ENCODE measurements at regions not wholly inside any gene's neighbourhood (a gene's known extent, or its start where the extent isn't known, plus 50 kb on each side); places are given as distances from the start of the nearest gene placed in this dataset.
"Not testable (repeated sequence)": the region's sequence is repeated elsewhere in the genome, so short reads cannot be mapped to it uniquely, and the experiment has no call there.

- H2AFZ ChIP-seq (ENCODE audit: low read length); H3K36me3 ChIP-seq (ENCODE audit: insufficient read depth, low read length); H3K4me3 ChIP-seq (ENCODE audit: insufficient read depth, low read length); H4K20me1 ChIP-seq (ENCODE audit: insufficient read depth, low read length); H3K27ac ChIP-seq (ENCODE audit: low read depth, low read length); H3K9me3 ChIP-seq (ENCODE audit: low read depth, low read length); H3K27me3 ChIP-seq (ENCODE audit: insufficient read depth, low read length); H3K4me1 ChIP-seq (ENCODE audit: insufficient read depth, low read length); DNase-seq (ENCODE audit: insufficient read length, low spot score, missing footprints); H3K79me2 ChIP-seq (ENCODE audit: insufficient read depth, low read length); H3K4me2 ChIP-seq (ENCODE audit: insufficient read depth, low read length): not testable (repeated sequence)
These were observed 1490.8 kb downstream of the FOXD4L5 start for GRCh38 chr9:63794081-63794685.

DNA sequence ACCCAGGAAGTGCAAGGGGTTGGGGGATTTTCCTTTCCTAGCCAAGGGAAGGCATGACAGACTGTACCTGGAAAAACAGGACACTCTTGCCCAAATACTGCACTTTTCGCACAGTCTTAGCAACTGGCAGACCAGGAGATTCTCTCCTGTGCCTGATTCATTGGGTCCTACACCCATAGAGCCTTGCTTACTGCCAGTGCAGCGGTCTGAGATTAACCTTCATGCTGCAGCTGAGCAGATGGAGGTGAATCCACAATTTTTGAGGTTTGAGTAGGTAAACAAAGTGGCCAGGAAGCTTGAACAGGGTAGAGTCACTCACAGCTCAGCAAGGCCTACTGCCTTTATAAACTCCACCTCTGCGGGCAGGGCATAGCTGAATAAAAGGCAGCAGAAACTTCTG is 1497.6 kb downstream of the FOXD4L5 start:
- H3K4me2 ChIP-seq (ENCODE audit: insufficient read depth, low read length); H3K4me3 ChIP-seq (ENCODE audit: insufficient read depth, low read length); H4K20me1 ChIP-seq (ENCODE audit: insufficient read depth, low read length); H3K27ac ChIP-seq (ENCODE audit: low read depth, low read length); DNase-seq (ENCODE audit: insufficient read length, low spot score, missing footprints); H2AFZ ChIP-seq (ENCODE audit: low read length); H3K79me2 ChIP-seq (ENCODE audit: insufficient read depth, low read length); H3K36me3 ChIP-seq (ENCODE audit: insufficient read depth, low read length); H3K9me3 ChIP-seq (ENCODE audit: low read depth, low read length); H3K27me3 ChIP-seq (ENCODE audit: insufficient read depth, low read length); H3K4me1 ChIP-seq (ENCODE audit: insufficient read depth, low read length): not testable (repeated sequence)

DNA sequence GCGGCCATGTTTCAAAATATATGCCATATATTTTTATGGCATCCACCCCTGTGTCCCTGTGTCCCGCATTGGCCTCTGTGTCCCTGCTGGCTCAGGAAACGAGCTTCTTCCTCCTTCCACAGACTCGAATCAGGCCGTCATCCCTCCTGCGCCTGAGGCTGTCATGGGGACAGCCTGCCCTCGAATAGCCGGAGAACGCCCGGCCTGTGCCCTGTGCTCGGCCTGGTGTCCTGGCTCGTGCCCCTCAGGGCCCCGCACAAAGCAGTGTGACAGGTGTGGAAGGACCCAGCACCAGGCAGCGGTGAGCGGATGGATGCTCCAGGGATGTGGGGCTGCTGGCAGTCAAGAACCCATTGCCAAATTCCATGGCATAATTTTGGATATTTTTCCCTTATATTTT is 1500.0 kb downstream of the FOXD4L5 start:
- DNase-seq (ENCODE audit: insufficient read length, low spot score, missing footprints); H3K27me3 ChIP-seq (ENCODE audit: insufficient read depth, low read length); H3K79me2 ChIP-seq (ENCODE audit: insufficient read depth, low read length); H3K4me2 ChIP-seq (ENCODE audit: insufficient read depth, low read length); H2AFZ ChIP-seq (ENCODE audit: low read length); H3K27ac ChIP-seq (ENCODE audit: low read depth, low read length); H3K9me3 ChIP-seq (ENCODE audit: low read depth, low read length); H3K4me1 ChIP-seq (ENCODE audit: insufficient read depth, low read length); H3K4me3 ChIP-seq (ENCODE audit: insufficient read depth, low read length); H3K36me3 ChIP-seq (ENCODE audit: insufficient read depth, low read length); H4K20me1 ChIP-seq (ENCODE audit: insufficient read depth, low read length): not testable (repeated sequence)

DNA sequence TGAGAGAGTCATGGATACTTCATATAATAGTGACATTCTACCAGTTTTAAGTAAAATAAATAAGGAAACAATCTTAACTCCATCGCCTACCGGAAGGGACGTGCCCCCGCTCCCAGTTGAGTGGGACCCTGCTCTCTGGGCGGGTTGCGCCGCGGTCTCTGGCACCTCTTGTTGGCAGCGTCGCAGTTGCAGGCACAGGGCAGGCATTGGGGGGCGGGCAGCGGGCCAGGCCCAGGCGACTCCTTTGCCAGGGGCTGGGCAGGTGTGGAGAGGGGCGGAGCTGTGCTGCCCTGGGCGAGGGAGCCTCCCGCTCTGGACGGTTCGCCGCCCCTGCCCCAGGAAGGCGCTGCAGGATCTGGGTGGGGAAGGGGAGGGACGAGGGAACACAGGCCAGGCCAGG is 1500.6 kb downstream of the FOXD4L5 start:
- not testable (repeated sequence) for H3K79me2 ChIP-seq (ENCODE audit: insufficient read depth, low read length); H3K36me3 ChIP-seq (ENCODE audit: insufficient read depth, low read length); H3K27ac ChIP-seq (ENCODE audit: low read depth, low read length); DNase-seq (ENCODE audit: insufficient read length, low spot score, missing footprints); H3K4me2 ChIP-seq (ENCODE audit: insufficient read depth, low read length); H3K9me3 ChIP-seq (ENCODE audit: low read depth, low read length); H3K4me1 ChIP-seq (ENCODE audit: insufficient read depth, low read length); H4K20me1 ChIP-seq (ENCODE audit: insufficient read depth, low read length); H3K4me3 ChIP-seq (ENCODE audit: insufficient read depth, low read length); H2AFZ ChIP-seq (ENCODE audit: low read length); H3K27me3 ChIP-seq (ENCODE audit: insufficient read depth, low read length)

GRCh38 chr9:63781817-63782439 is 1503.1 kb downstream of the FOXD4L5 start:
- not testable (repeated sequence) for H3K9me3 ChIP-seq (ENCODE audit: low read depth, low read length); H2AFZ ChIP-seq (ENCODE audit: low read length); H3K27me3 ChIP-seq (ENCODE audit: insufficient read depth, low read length); H3K79me2 ChIP-seq (ENCODE audit: insufficient read depth, low read length); H3K4me3 ChIP-seq (ENCODE audit: insufficient read depth, low read length); H3K36me3 ChIP-seq (ENCODE audit: insufficient read depth, low read length); H3K27ac ChIP-seq (ENCODE audit: low read depth, low read length); H4K20me1 ChIP-seq (ENCODE audit: insufficient read depth, low read length); H3K4me2 ChIP-seq (ENCODE audit: insufficient read depth, low read length); H3K4me1 ChIP-seq (ENCODE audit: insufficient read depth, low read length)
- DNase-seq (ENCODE audit: insufficient read length, low spot score, missing footprints): peak; percentile 3

- DNase-seq (ENCODE audit: insufficient read length, low spot score, missing footprints); H3K36me3 ChIP-seq (ENCODE audit: insufficient read depth, low read length); H3K4me3 ChIP-seq (ENCODE audit: insufficient read depth, low read length); H3K9me3 ChIP-seq (ENCODE audit: low read depth, low read length); H3K79me2 ChIP-seq (ENCODE audit: insufficient read depth, low read length); H3K4me2 ChIP-seq (ENCODE audit: insufficient read depth, low read length); H3K4me1 ChIP-seq (ENCODE audit: insufficient read depth, low read length); H3K27ac ChIP-seq (ENCODE audit: low read depth, low read length); H3K27me3 ChIP-seq (ENCODE audit: insufficient read depth, low read length); H2AFZ ChIP-seq (ENCODE audit: low read length); H4K20me1 ChIP-seq (ENCODE audit: insufficient read depth, low read length): not testable (repeated sequence)
These were observed 1503.6 kb downstream of the FOXD4L5 start for GRCh38 chr9:63781390-63781789.

GRCh38 chr9:63776220-63776619 is 1508.8 kb downstream of the FOXD4L5 start:
- H3K4me2 ChIP-seq (ENCODE audit: insufficient read depth, low read length); DNase-seq (ENCODE audit: insufficient read length, low spot score, missing footprints); H3K27ac ChIP-seq (ENCODE audit: low read depth, low read length); H2AFZ ChIP-seq (ENCODE audit: low read length); H4K20me1 ChIP-seq (ENCODE audit: insufficient read depth, low read length); H3K4me3 ChIP-seq (ENCODE audit: insufficient read depth, low read length); H3K79me2 ChIP-seq (ENCODE audit: insufficient read depth, low read length); H3K4me1 ChIP-seq (ENCODE audit: insufficient read depth, low read length); H3K9me3 ChIP-seq (ENCODE audit: low read depth, low read length); H3K27me3 ChIP-seq (ENCODE audit: insufficient read depth, low read length); H3K36me3 ChIP-seq (ENCODE audit: insufficient read depth, low read length): not testable (repeated sequence)

- not testable (repeated sequence) for H3K27me3 ChIP-seq (ENCODE audit: insufficient read depth, low read length); H3K79me2 ChIP-seq (ENCODE audit: insufficient read depth, low read length); H3K36me3 ChIP-seq (ENCODE audit: insufficient read depth, low read length); H4K20me1 ChIP-seq (ENCODE audit: insufficient read depth, low read length); H3K27ac ChIP-seq (ENCODE audit: low read depth, low read length); H3K4me1 ChIP-seq (ENCODE audit: insufficient read depth, low read length); H2AFZ ChIP-seq (ENCODE audit: low read length); H3K9me3 ChIP-seq (ENCODE audit: low read depth, low read length); H3K4me2 ChIP-seq (ENCODE audit: insufficient read depth, low read length); DNase-seq (ENCODE audit: insufficient read length, low spot score, missing footprints); H3K4me3 ChIP-seq (ENCODE audit: insufficient read depth, low read length)
These were observed 1510.0 kb downstream of the FOXD4L5 start for GRCh38 chr9:63775092-63775426.

- not testable (repeated sequence) for H3K4me3 ChIP-seq (ENCODE audit: insufficient read depth, low read length); H2AFZ ChIP-seq (ENCODE audit: low read length); DNase-seq (ENCODE audit: insufficient read length, low spot score, missing footprints); H3K27ac ChIP-seq (ENCODE audit: low read depth, low read length); H3K36me3 ChIP-seq (ENCODE audit: insufficient read depth, low read length); H3K9me3 ChIP-seq (ENCODE audit: low read depth, low read length); H3K79me2 ChIP-seq (ENCODE audit: insufficient read depth, low read length); H3K4me2 ChIP-seq (ENCODE audit: insufficient read depth, low read length); H3K4me1 ChIP-seq (ENCODE audit: insufficient read depth, low read length); H4K20me1 ChIP-seq (ENCODE audit: insufficient read depth, low read length); H3K27me3 ChIP-seq (ENCODE audit: insufficient read depth, low read length)
These were observed 1510.5 kb downstream of the FOXD4L5 start for GRCh38 chr9:63774369-63775091.

Data from osteoblast (primary cell).